ENCODE measurements at regions not wholly inside any gene's neighbourhood (a gene's known extent, or its start where the extent isn't known, plus 50 kb on each side); places are given as distances from the start of the nearest gene placed in this dataset.

DNA sequence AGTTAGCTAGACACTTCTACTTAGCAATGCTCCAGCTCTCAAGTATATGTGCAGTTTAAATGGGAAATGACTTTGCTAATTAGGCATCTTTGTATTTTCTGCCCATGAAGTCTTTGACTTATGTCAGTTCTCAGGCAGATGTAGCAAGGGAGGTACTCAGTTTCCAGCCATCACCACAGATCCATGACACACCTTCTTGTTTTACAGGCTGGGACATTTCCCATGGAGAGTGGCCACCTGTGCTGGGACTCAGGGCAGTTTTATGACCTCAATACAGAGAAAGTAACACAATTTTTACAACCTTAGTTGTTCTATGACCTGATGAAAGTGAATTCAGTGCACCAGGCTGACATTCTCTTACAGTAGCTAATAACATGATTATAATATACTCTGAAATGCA, 280.7 kb upstream of the GK2 start:
- TF ChIP-seq EP300 (IDR thresholded peaks at IDR 0.05; ENCODE audit: borderline replicate concordance in 1 of 2, control insufficient read depth in 1 of 2, low read depth in 2 of 2, low read length in 2 of 2) = no peak
- TF ChIP-seq EGR1 (IDR thresholded peaks at IDR 0.05; ENCODE audit: borderline replicate concordance in 1 of 2, low read depth in 2 of 2, low read length in 2 of 2) = no peak
- TF ChIP-seq SMC3 (IDR thresholded peaks at IDR 0.05; ENCODE audit: borderline replicate concordance, low read length) = no peak
- TF ChIP-seq, protein P1, sequence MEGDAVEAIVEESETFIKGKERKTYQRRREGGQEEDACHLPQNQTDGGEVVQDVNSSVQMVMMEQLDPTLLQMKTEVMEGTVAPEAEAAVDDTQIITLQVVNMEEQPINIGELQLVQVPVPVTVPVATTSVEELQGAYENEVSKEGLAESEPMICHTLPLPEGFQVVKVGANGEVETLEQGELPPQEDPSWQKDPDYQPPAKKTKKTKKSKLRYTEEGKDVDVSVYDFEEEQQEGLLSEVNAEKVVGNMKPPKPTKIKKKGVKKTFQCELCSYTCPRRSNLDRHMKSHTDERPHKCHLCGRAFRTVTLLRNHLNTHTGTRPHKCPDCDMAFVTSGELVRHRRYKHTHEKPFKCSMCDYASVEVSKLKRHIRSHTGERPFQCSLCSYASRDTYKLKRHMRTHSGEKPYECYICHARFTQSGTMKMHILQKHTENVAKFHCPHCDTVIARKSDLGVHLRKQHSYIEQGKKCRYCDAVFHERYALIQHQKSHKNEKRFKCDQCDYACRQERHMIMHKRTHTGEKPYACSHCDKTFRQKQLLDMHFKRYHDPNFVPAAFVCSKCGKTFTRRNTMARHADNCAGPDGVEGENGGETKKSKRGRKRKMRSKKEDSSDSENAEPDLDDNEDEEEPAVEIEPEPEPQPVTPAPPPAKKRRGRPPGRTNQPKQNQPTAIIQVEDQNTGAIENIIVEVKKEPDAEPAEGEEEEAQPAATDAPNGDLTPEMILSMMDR (IDR thresholded peaks at IDR 0.05 in 2 of 3, conservative IDR thresholded peaks at IDR 0.05 in 1 of 3; ENCODE audit: control insufficient read depth in 2 of 3, extremely low read depth in 1 of 3, insufficient read depth in 1 of 3, low read depth in 3 of 3, low read length in 3 of 3) = no peak
- TF ChIP-seq POU2F2 (IDR thresholded peaks at IDR 0.05; ENCODE audit: borderline replicate concordance, low read depth, low read length) = no peak
- TF ChIP-seq POLR2AphosphoS5 (IDR thresholded peaks at IDR 0.05; ENCODE audit: low read length) = no peak
- TF ChIP-seq, protein P2, sequence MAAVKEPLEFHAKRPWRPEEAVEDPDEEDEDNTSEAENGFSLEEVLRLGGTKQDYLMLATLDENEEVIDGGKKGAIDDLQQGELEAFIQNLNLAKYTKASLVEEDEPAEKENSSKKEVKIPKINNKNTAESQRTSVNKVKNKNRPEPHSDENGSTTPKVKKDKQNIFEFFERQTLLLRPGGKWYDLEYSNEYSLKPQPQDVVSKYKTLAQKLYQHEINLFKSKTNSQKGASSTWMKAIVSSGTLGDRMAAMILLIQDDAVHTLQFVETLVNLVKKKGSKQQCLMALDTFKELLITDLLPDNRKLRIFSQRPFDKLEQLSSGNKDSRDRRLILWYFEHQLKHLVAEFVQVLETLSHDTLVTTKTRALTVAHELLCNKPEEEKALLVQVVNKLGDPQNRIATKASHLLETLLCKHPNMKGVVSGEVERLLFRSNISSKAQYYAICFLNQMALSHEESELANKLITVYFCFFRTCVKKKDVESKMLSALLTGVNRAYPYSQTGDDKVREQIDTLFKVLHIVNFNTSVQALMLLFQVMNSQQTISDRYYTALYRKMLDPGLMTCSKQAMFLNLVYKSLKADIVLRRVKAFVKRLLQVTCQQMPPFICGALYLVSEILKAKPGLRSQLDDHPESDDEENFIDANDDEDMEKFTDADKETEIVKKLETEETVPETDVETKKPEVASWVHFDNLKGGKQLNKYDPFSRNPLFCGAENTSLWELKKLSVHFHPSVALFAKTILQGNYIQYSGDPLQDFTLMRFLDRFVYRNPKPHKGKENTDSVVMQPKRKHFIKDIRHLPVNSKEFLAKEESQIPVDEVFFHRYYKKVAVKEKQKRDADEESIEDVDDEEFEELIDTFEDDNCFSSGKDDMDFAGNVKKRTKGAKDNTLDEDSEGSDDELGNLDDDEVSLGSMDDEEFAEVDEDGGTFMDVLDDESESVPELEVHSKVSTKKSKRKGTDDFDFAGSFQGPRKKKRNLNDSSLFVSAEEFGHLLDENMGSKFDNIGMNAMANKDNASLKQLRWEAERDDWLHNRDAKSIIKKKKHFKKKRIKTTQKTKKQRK (IDR thresholded peaks at IDR 0.05; ENCODE audit: low read depth, low read length) = no peak
- TF ChIP-seq, protein P3, sequence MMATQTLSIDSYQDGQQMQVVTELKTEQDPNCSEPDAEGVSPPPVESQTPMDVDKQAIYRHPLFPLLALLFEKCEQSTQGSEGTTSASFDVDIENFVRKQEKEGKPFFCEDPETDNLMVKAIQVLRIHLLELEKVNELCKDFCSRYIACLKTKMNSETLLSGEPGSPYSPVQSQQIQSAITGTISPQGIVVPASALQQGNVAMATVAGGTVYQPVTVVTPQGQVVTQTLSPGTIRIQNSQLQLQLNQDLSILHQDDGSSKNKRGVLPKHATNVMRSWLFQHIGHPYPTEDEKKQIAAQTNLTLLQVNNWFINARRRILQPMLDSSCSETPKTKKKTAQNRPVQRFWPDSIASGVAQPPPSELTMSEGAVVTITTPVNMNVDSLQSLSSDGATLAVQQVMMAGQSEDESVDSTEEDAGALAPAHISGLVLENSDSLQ (IDR thresholded peaks at IDR 0.05) = no peak
- no peak for TF ChIP-seq GABPA (IDR thresholded peaks at IDR 0.05; ENCODE audit: low read depth)
